Esophagus squamous epithelium (tissue), 5 donors: ENCODE measurements at regions not wholly inside any gene's neighbourhood (a gene's known extent, or its start where the extent isn't known, plus 50 kb on each side); places are given as distances from the start of the nearest gene placed in this dataset.

Source experiments
- DNase-seq: peaks from one replicate; lab custom pipeline; 2025; lab: John Stamatoyannopoulos, UW
- H3K27ac ChIP-seq, 4 donors: fragments of 200-600 bp; sonication (generic); one replicate each; pipeline ENCODE4 v1.5.1; 2016 to 2019; ENCODE audit warnings: mild to moderate bottlenecking in 1 of 4
- H3K27me3 ChIP-seq, 4 donors: fragments of 200-600 bp; sonication (generic); 1 replicate in 3 of 4; 2 replicates in 1 of 4; pipeline versions ENCODE4 v1.5.1 to v1.6.0; 2017 to 2021; ENCODE audit warnings: antibody characterized with exemption in 1 of 4
- H3K36me3 ChIP-seq, 3 donors: fragments of 200-600 bp; sonication (generic); one replicate each; pipeline ENCODE4 v1.5.1; 2016 to 2019
- H3K4me1 ChIP-seq, 3 donors: fragments of 200-600 bp; sonication (generic); one replicate each; pipeline ENCODE4 v1.5.1; 2017 to 2019
- H3K4me3 ChIP-seq, 4 donors: fragments of 200-600 bp; sonication (generic); 1 replicate in 3 of 4; 2 replicates in 1 of 4; pipeline ENCODE4 v1.5.1; 2016 to 2019; ENCODE audit warnings: mild to moderate bottlenecking in 2 of 4, moderate library complexity in 1 of 4
- H3K9me3 ChIP-seq, 3 donors: fragments of 200-600 bp; sonication (generic); one replicate each; pipeline ENCODE4 v1.5.1; 2016 to 2019
- CTCF ChIP-seq, 6 experiments: fragments of 450-650 bp in 4 of 6; fragments of 200-600 bp in 2 of 6; sonication (generic) in 2 of 6; IDR thresholded peaks; one replicate each; pipeline ENCODE4 v1.5.1; 2016 to 2019; ENCODE audit warnings: antibody characterized with exemption in 6 of 6, mild to moderate bottlenecking in 4 of 6, moderate library complexity in 4 of 6
- POLR2A ChIP-seq, 4 donors: fragments of 450-650 bp; IDR thresholded peaks; one replicate each; pipeline ENCODE4 v1.6.1; 2017; ENCODE audit warnings: antibody characterized with exemption in 4 of 4, mild to moderate bottlenecking in 4 of 4, moderate library complexity in 3 of 4
- WGBS, 2 donors: methylation state at CpG; one replicate each; pipeline ENCODE4 v1.1.5; 2018; 5-methylcytosine and 5-hydroxymethylcytosine counted together
- intact Hi-C: fragments of 100-400 bp; cut with DNase I; formaldehyde crosslinking; loops from one replicate; pipeline ENCODE4 v1.15.0; 2022
- donor health status: DM: yes; HTN: yes; CAD: no.

- no peaks in the 10 kb centered on the region for H3K27me3 ChIP-seq
- no peaks in the 10 kb centered on the region for H3K4me1 ChIP-seq
- H3K27ac ChIP-seq: no peak overlapping the region
- H3K36me3 ChIP-seq: no peaks in the 10 kb centered on the region
- WGBS, 2 donors: 47 to 61% methylated on average over 5 to 6 of the region's 6 CpGs
- no peak for TF ChIP-seq POLR2A (IDR thresholded peaks at IDR 0.05)
- TF ChIP-seq CTCF (IDR thresholded peaks at IDR 0.05): no peak
- intact Hi-C loops: no loop called here
- H3K4me3 ChIP-seq: no peak overlapping the region
- H3K9me3 ChIP-seq: peaks cover 0 to 10% (median 0%) of the 10 kb centered on the region in 3 donors
- no peak for DNase-seq
These were observed 278.4 kb downstream of the ATPSCKMT start for GRCh38 chr5:9971301-9971700.

GRCh38 chr5:9958914-9959313, 290.8 kb downstream of the ATPSCKMT start:
- no peak overlapping the region for H3K4me3 ChIP-seq
- 62 to 65% methylated on average over 5 of the region's 5 CpGs for WGBS, 2 donors
- no peaks in the 10 kb centered on the region for H3K36me3 ChIP-seq
- H3K27me3 ChIP-seq: peaks cover 0 to 4% (median 0%) of the 10 kb centered on the region in 4 donors
- TF ChIP-seq POLR2A (IDR thresholded peaks at IDR 0.05): no peak
- TF ChIP-seq CTCF (IDR thresholded peaks at IDR 0.05): no peak
- no peaks in the 10 kb centered on the region for H3K9me3 ChIP-seq
- intact Hi-C loops: no loop called here
- no peaks in the 10 kb centered on the region for H3K4me1 ChIP-seq
- H3K27ac ChIP-seq: no peak overlapping the region
- no peak for DNase-seq

DNA sequence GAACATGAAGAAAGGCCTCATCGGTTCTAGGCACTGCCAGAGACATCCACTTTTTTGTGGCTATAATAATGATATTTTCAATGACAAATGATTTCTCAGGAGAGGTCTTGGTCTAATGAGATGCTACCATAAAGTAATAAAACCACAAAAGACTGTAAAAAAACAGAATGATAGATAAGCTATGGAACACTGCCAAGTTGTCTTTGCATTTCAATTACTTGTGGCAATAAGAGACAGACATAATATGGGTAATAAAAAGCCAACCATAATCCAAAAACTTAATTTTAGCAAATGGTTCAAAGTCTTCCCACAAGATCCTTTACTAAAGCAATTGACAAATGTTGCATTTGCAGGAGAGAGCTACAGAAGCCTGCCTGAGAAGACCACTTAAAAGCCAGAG, 292.5 kb downstream of the ATPSCKMT start:
- Histone ChIP-seq H3K4me1 (no peaks in the 10 kb centered on the region), H3K27ac (no peak overlapping the region), H3K36me3 (no peaks in the 10 kb centered on the region), H3K27me3 (peaks cover 0 to 4% (median 0%) of the 10 kb centered on the region in 4 donors), H3K9me3 (no peaks in the 10 kb centered on the region), H3K4me3 (no peak overlapping the region)
- TF ChIP-seq CTCF (IDR thresholded peaks at IDR 0.05) (no peak), POLR2A (IDR thresholded peaks at IDR 0.05) (no peak)
- no peak for DNase-seq
- 75 to 78% methylated on average over 1 of the region's 1 CpG for WGBS, 2 donors
- intact Hi-C loops: no loop called here

DNA sequence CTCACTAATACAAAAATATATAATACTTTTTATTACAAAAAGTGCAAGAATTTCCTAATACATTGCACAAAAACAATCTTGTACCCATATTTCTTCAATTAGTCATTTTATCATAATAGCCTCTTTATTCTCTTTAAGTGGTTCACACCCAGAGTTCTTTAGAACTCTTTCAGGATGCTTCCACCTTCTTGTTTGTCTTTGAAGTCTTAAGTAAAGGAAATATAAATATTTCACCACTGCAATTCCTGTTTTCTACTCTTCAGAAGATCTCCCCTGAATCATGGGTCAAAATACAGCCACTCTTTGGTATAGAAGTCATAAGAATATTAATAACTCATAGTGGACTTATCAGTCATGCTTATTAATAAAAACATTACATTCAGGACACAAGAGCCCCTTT, 293.0 kb downstream of the ATPSCKMT start:
- Histone ChIP-seq H3K4me3 (no peak overlapping the region), H3K9me3 (no peaks in the 10 kb centered on the region), H3K27me3 (peaks cover 0 to 4% (median 0%) of the 10 kb centered on the region in 4 donors), H3K27ac (no peak overlapping the region), H3K36me3 (no peaks in the 10 kb centered on the region), H3K4me1 (no peaks in the 10 kb centered on the region)
- TF ChIP-seq POLR2A (IDR thresholded peaks at IDR 0.05): no peak
- DNase-seq: no peak
- intact Hi-C loops: no loop called here

DNA sequence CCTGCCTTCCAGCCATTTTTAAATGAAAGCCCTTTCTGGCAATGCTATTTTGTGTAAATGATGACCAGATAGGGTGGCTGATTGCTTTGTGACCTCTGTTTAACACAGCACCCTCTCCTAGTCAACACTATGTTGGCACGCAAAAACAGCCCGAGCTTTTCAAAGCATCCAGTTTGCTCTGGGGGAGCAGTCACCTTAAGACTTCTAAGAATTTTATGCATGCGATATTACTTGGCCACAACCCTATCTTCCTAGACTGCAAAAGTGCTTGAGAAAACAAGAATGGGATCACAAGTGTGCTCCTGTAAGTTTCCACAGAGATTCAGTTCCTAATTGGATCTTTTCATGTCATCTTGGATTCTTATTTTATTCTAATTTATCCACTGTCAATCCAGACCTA, 294.1 kb downstream of the ATPSCKMT start:
- no peak overlapping the region for H3K4me3 ChIP-seq
- TF ChIP-seq POLR2A (IDR thresholded peaks at IDR 0.05): no peak
- H3K27ac ChIP-seq: no peak overlapping the region
- no peaks in the 10 kb centered on the region for H3K4me1 ChIP-seq
- DNase-seq: no peak
- H3K9me3 ChIP-seq: no peaks in the 10 kb centered on the region
- WGBS, 2 donors: 83 to 91% methylated on average over 3 of the region's 3 CpGs
- H3K36me3 ChIP-seq: no peaks in the 10 kb centered on the region
- peaks cover 0 to 4% (median 0%) of the 10 kb centered on the region in 4 donors for H3K27me3 ChIP-seq
- intact Hi-C loops: no loop called here

- no peak for DNase-seq
- no peak overlapping the region for H3K4me3 ChIP-seq
- WGBS, 2 donors: 47 to 52% methylated on average over 2 of the region's 2 CpGs
- H3K27me3 ChIP-seq: peaks cover 0 to 4% (median 0%) of the 10 kb centered on the region in 4 donors
- no peaks in the 10 kb centered on the region for H3K4me1 ChIP-seq
- no peaks in the 10 kb centered on the region for H3K9me3 ChIP-seq
- H3K36me3 ChIP-seq: no peaks in the 10 kb centered on the region
- intact Hi-C loops: no loop called here
- no peak overlapping the region for H3K27ac ChIP-seq
- no peak for TF ChIP-seq CTCF (IDR thresholded peaks at IDR 0.05)
- TF ChIP-seq POLR2A (IDR thresholded peaks at IDR 0.05): no peak
These were observed 294.8 kb downstream of the ATPSCKMT start for GRCh38 chr5:9954869-9955268.
